Astrocyte of the cerebellum (primary cell): ENCODE measurements at regions not wholly inside any gene's neighbourhood (a gene's known extent, or its start where the extent isn't known, plus 50 kb on each side); places are given as distances from the start of the nearest gene placed in this dataset.
A peak's percentile ranks its signal among the peaks of the same experiment; 100 is the strongest.

ENCODE experiments used
- DNase-seq: peaks from one replicate; pipeline ENCODE4 v3.0.0-alpha.2; 2011; ENCODE audit warnings: low read depth
- H3K4me3 ChIP-seq: 2 replicates; pipeline ENCODE4 v1.5.1; 2011; ENCODE audit warnings: mild to moderate bottlenecking, low read depth, low read length, moderate library complexity
- CTCF ChIP-seq: IDR thresholded peaks from 2 replicates; pipeline ENCODE4 v1.5.1; 2012; ENCODE audit warnings: low read length, low read depth, moderate library complexity, mild to moderate bottlenecking; ENCODE audit errors: missing control alignments
- in situ Hi-C: cut with HindIII; loops from 2 replicates; pipeline ENCODE4 v1.10.0; 2017; ENCODE audit warnings: low sequenced_read_pairs

- H3K4me3 ChIP-seq: no peak overlapping the region
- no peak for DNase-seq
- in situ Hi-C loops: no loop called here
- no peak for TF ChIP-seq CTCF
Measured at GRCh38 chr4:14841801-14842768, 160.2 kb upstream of the CPEB2 start.

GRCh38 chr4:14842964-14843630 is 159.2 kb upstream of the CPEB2 start:
- in situ Hi-C loops: no loop called here
- no peak for TF ChIP-seq CTCF
- H3K4me3 ChIP-seq: no peak overlapping the region
- DNase-seq: no peak

DNA sequence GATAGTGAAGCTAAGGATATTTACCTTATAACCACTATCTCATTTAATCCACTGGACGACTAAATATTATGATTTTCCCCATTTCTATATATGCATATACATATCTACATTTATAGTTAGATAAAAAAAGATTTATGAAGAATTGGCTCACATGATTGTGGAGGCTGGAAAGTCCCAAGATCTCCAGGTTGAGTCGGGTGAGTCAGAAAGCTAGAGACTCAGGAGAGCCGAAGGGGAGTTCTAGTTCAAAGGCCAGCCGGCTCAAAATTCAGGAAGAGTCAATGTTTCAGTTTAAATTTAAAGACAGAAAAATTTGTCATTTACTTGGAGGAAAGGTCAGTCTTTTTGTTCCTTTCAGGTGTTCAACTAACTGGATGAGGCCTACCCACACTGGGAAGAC is 158.2 kb upstream of the CPEB2 start:
- TF ChIP-seq CTCF: no peak
- no peak for DNase-seq
- in situ Hi-C loops: no loop called here
- H3K4me3 ChIP-seq: no peak overlapping the region

GRCh38 chr4:14848229-14848628 is 154.1 kb upstream of the CPEB2 start:
- DNase-seq: no peak
- in situ Hi-C loops: no loop called here
- H3K4me3 ChIP-seq: no peak overlapping the region
- no peak for TF ChIP-seq CTCF

GRCh38 chr4:14850455-14851097 is 151.7 kb upstream of the CPEB2 start:
- no peak overlapping the region for H3K4me3 ChIP-seq
- TF ChIP-seq CTCF: no peak
- in situ Hi-C loops: no loop called here
- DNase-seq: no peak

- peak; percentile 55 for DNase-seq
- in situ Hi-C loops: no loop called here
- TF ChIP-seq CTCF: no peak
Measured at GRCh38 chr4:14853176-14853943, 148.9 kb upstream of the CPEB2 start.

More at GRCh38 chr4:14853176-14853943, 148.9 kb upstream of the CPEB2 start:
- no peak overlapping the region for H3K4me3 ChIP-seq
